Fibroblast of lung (primary cell): ENCODE measurements at regions not wholly inside any gene's neighbourhood (a gene's known extent, or its start where the extent isn't known, plus 50 kb on each side); places are given as distances from the start of the nearest gene placed in this dataset.

ENCODE experiments used
- DNase-seq, 2 donors: peaks; one replicate each; pipeline versions ENCODE4 v3.0.0 to v3.0.0-alpha.2; 2010; ENCODE audit warnings: low read depth in 2 of 2
- H2AFZ ChIP-seq: 2 replicates; pipeline ENCODE4 v1.5.1; 2012; ENCODE audit warnings: low read length, control low read depth, inconsistent platforms
- H3K27ac ChIP-seq: 2 replicates; pipeline ENCODE4 v1.5.1; 2011; ENCODE audit warnings: low read length, control low read depth; ENCODE audit not compliant: insufficient read depth
- H3K27me3 ChIP-seq: 2 replicates; pipeline ENCODE4 v1.5.1; 2011; ENCODE audit warnings: mild to moderate bottlenecking, low read length; ENCODE audit not compliant: control insufficient read depth, insufficient read depth
- H3K36me3 ChIP-seq: 2 replicates; pipeline ENCODE4 v1.5.1; 2011; ENCODE audit warnings: low read length; ENCODE audit not compliant: control insufficient read depth, insufficient read depth
- H3K4me1 ChIP-seq: 2 replicates; pipeline ENCODE4 v1.5.1; 2011; ENCODE audit warnings: low read length; ENCODE audit not compliant: control insufficient read depth, insufficient read depth; ENCODE audit errors: extremely low read depth
- H3K4me2 ChIP-seq: 2 replicates; pipeline ENCODE4 v1.5.1; 2011; ENCODE audit warnings: low read length, control low read depth; ENCODE audit not compliant: insufficient read depth; ENCODE audit errors: extremely low read depth
- H3K4me3 ChIP-seq, 4 experiments: fragments of 200-600 bp in 1 of 4; sonication (generic) in 1 of 4; replicated peaks in 1 of 4; 2 replicates each; pipeline ENCODE4 v1.5.1; 2011 to 2016; ENCODE audit warnings: low read length in 4 of 4, low read depth in 3 of 4, mild to moderate bottlenecking in 3 of 4, control low read depth in 2 of 4, inconsistent platforms in 1 of 4, mixed read lengths in 1 of 4; ENCODE audit not compliant: insufficient read depth in 1 of 4; ENCODE audit errors: control extremely low read depth in 1 of 4
- H3K79me2 ChIP-seq: 2 replicates; pipeline ENCODE4 v1.5.1; 2012; ENCODE audit warnings: mild to moderate bottlenecking, low read length, inconsistent platforms; ENCODE audit not compliant: control insufficient read depth, insufficient read depth
- H3K9ac ChIP-seq: 2 replicates; pipeline ENCODE4 v1.5.1; 2011; ENCODE audit warnings: mild to moderate bottlenecking, low read length, control low read depth; ENCODE audit not compliant: insufficient read depth
- H3K9me3 ChIP-seq: 2 replicates; pipeline ENCODE4 v1.5.1; 2012; ENCODE audit warnings: low read depth, low read length; ENCODE audit not compliant: control insufficient read depth, insufficient read depth
- H4K20me1 ChIP-seq: 2 replicates; pipeline ENCODE4 v1.5.1; 2011; ENCODE audit warnings: low read length; ENCODE audit not compliant: control insufficient read depth, insufficient read depth; ENCODE audit errors: extremely low read depth
- EZH2 ChIP-seq: IDR thresholded peaks from 2 replicates; pipeline ENCODE4 v1.5.1; 2012; ENCODE audit warnings: low read length, control low read depth, mild to moderate bottlenecking; ENCODE audit errors: missing control alignments
- TF ChIP-seq, protein P1 (sequence below), 2 donors: IDR thresholded peaks in 1 of 2; conservative IDR thresholded peaks in 1 of 2; 1 replicate in 1 of 2; 2 replicates in 1 of 2; pipeline ENCODE4 v1.5.1; 2011 to 2012; ENCODE audit warnings: low read length in 2 of 2, control low read depth in 1 of 2, inconsistent platforms in 1 of 2, low read depth in 1 of 2, mild to moderate bottlenecking in 1 of 2

GRCh38 chr2:167790781-167791450 is 456.5 kb downstream of the STK39 start:
- H3K4me2 ChIP-seq, result no peak overlapping the region
- H3K9ac ChIP-seq, result no peak overlapping the region
- no peak overlapping the region for H3K27ac ChIP-seq
- H4K20me1 ChIP-seq, result no peaks in the 10 kb centered on the region
- H3K4me3 ChIP-seq, result no peak overlapping the region
- no peaks in the 10 kb centered on the region for H3K9me3 ChIP-seq
- H3K27me3 ChIP-seq, result no peaks in the 10 kb centered on the region
- no peak overlapping the region for H2AFZ ChIP-seq
- H3K79me2 ChIP-seq, result no peaks in the 10 kb centered on the region
- H3K36me3 ChIP-seq, result no peaks in the 10 kb centered on the region
- H3K4me1 ChIP-seq, result no peaks in the 10 kb centered on the region
- TF ChIP-seq EZH2, result no peak
- no peak for DNase-seq

DNA sequence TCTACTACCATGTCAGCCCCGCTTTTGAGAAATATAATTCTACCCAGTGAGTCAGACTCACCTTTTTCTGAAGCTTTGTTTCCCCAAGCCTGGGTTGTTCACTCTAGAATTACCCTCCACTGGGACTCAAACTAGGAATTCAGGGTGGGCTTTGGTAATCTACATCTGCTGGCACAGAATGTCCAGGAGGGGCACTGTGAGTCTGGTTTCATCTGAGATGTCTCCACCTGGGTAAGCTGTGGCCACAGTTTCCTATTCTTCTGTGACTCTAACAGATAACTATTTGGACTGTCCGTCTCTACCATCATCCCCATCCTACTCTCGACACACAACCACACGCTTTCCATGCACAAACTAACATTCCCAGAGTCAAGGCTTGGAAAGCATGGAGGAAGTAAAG is 457.2 kb downstream of the STK39 start:
- no peaks in the 10 kb centered on the region for H4K20me1 ChIP-seq
- no peak overlapping the region for H3K9ac ChIP-seq
- H3K4me1 ChIP-seq, result no peaks in the 10 kb centered on the region
- H3K4me2 ChIP-seq, result no peak overlapping the region
- H3K27me3 ChIP-seq, result no peaks in the 10 kb centered on the region
- no peaks in the 10 kb centered on the region for H3K36me3 ChIP-seq
- H3K27ac ChIP-seq, result no peak overlapping the region
- no peaks in the 10 kb centered on the region for H3K79me2 ChIP-seq
- TF ChIP-seq EZH2, result no peak
- TF ChIP-seq, protein P1, sequence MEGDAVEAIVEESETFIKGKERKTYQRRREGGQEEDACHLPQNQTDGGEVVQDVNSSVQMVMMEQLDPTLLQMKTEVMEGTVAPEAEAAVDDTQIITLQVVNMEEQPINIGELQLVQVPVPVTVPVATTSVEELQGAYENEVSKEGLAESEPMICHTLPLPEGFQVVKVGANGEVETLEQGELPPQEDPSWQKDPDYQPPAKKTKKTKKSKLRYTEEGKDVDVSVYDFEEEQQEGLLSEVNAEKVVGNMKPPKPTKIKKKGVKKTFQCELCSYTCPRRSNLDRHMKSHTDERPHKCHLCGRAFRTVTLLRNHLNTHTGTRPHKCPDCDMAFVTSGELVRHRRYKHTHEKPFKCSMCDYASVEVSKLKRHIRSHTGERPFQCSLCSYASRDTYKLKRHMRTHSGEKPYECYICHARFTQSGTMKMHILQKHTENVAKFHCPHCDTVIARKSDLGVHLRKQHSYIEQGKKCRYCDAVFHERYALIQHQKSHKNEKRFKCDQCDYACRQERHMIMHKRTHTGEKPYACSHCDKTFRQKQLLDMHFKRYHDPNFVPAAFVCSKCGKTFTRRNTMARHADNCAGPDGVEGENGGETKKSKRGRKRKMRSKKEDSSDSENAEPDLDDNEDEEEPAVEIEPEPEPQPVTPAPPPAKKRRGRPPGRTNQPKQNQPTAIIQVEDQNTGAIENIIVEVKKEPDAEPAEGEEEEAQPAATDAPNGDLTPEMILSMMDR (conservative IDR thresholded peaks at IDR 0.05 in 1 of 2, IDR thresholded peaks at IDR 0.05 in 1 of 2; ENCODE audit: low read depth in 1 of 2, low read length in 2 of 2), result no peak
- no peak overlapping the region for H2AFZ ChIP-seq
- no peak overlapping the region for H3K4me3 ChIP-seq
- no peaks in the 10 kb centered on the region for H3K9me3 ChIP-seq
- DNase-seq, result no peak

DNA sequence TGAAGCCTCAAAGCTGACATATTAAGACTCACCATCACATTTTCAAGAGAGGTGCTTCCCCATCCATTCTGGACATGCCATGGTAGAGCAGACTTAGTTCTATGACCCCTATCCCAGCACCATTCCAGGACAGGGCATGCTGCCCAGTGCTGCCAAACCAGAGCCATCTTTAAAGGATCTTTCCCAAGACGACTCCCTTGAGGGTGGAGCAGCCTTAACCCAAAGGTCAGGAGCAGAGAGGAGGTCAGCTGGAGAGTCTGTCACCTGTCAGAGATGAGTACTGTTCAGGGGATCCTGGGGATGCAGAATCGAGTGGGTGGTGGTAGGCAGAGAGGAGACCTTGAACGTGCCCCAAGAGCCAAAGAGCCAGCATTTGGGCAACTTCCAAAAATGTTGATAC is 459.8 kb downstream of the STK39 start:
- Histone ChIP-seq H3K4me2 (no peak overlapping the region), H2AFZ (no peak overlapping the region), H3K4me3 (no peak overlapping the region), H3K9me3 (no peaks in the 10 kb centered on the region), H3K79me2 (no peaks in the 10 kb centered on the region), H3K4me1 (no peaks in the 10 kb centered on the region), H3K27me3 (no peaks in the 10 kb centered on the region), H4K20me1 (no peaks in the 10 kb centered on the region), H3K27ac (no peak overlapping the region), H3K36me3 (no peaks in the 10 kb centered on the region), H3K9ac (no peak overlapping the region)
- TF ChIP-seq, protein P1 (conservative IDR thresholded peaks at IDR 0.05 in 1 of 2, IDR thresholded peaks at IDR 0.05 in 1 of 2; ENCODE audit: low read depth in 1 of 2, low read length in 2 of 2), result no peak
- no peak for TF ChIP-seq EZH2
- no peak for DNase-seq
